ENCODE measurements at regions not wholly inside any gene's neighbourhood (a gene's known extent, or its start where the extent isn't known, plus 50 kb on each side); places are given as distances from the start of the nearest gene placed in this dataset.

- DNase-seq (ENCODE audit: low spot score) = no peak
- Histone ChIP-seq H3K27ac (no peak overlapping the region), H3K9me3 (no peaks in the 10 kb centered on the region), H3K36me3 (no peaks in the 10 kb centered on the region), H3K4me3 (no peak overlapping the region), H3K27me3 (no peaks in the 10 kb centered on the region), H3K4me1 (no peaks in the 10 kb centered on the region)
- no peak for TF ChIP-seq CTCF (IDR thresholded peaks at IDR 0.05)
Measured at GRCh38 chr3:146843476-146843875, 238.3 kb upstream of the PLSCR5 start.

DNA sequence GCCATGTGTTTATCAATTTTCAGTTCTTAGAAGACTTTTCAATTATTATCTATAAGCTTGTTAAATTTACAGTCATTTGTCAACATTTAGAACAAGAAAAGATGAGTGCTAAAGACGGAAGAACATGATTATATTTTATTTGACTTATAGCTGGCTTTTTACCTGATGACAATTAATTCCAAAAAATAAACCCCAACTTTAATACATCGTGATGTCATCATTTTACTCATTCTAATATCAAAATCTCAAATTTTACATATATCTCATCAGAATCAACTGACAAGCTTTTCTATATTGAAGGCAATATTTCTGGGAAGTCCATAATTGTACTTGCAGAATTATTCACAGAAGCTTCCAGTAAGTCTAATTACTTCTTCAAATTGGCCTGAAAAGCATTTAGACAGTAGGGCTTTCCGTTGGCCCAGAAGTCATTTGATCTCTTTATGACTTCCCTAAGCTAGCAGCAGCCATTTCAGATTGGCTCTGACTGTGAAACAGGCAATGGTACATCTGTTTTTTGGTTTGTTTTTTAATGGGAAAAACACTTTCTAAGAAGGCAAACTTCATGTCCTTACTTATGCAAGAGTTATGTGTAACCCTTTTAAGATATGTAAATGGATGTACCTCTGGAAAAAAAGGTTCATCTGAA is 234.7 kb upstream of the PLSCR5 start:
- Histone ChIP-seq H3K36me3 (no peaks in the 10 kb centered on the region), H3K4me3 (no peak overlapping the region), H3K27me3 (no peaks in the 10 kb centered on the region), H3K4me1 (no peaks in the 10 kb centered on the region), H3K9me3 (no peaks in the 10 kb centered on the region), H3K27ac (no peak overlapping the region)
- no peak for TF ChIP-seq CTCF (IDR thresholded peaks at IDR 0.05)
- DNase-seq (ENCODE audit: low spot score) = no peak

GRCh38 chr3:146838221-146838620 is 233.1 kb upstream of the PLSCR5 start:
- Histone ChIP-seq H3K27ac (no peak overlapping the region), H3K9me3 (no peaks in the 10 kb centered on the region), H3K4me3 (no peak overlapping the region), H3K4me1 (no peaks in the 10 kb centered on the region), H3K27me3 (no peaks in the 10 kb centered on the region), H3K36me3 (no peaks in the 10 kb centered on the region)
- no peak for DNase-seq (ENCODE audit: low spot score)
- no peak for TF ChIP-seq CTCF (IDR thresholded peaks at IDR 0.05)

DNA sequence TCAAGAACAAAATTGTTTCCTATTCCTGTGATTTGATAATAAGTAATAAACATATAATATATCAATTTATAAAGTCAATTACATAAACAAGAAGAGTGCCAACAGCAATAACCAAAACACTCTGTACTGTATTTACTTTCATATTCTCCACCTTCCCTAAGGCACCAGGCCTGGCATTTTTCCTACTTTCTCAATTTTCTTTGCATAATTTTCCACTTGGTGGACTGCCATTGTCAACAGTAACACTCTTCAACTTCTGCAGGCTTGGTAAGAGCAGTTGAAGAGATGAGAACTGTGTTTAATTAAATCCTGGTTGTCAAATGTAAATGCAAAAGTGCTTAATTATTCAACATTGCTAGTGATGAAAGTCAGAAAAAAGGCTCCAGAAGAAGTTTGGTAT is 229.8 kb upstream of the PLSCR5 start:
- Histone ChIP-seq H3K27me3 (no peaks in the 10 kb centered on the region), H3K4me3 (no peak overlapping the region), H3K4me1 (no peaks in the 10 kb centered on the region), H3K36me3 (no peaks in the 10 kb centered on the region), H3K9me3 (no peaks in the 10 kb centered on the region), H3K27ac (no peak overlapping the region)
- no peak for DNase-seq (ENCODE audit: low spot score)
- no peak for TF ChIP-seq CTCF (IDR thresholded peaks at IDR 0.05)

- Histone ChIP-seq H3K9me3 (no peaks in the 10 kb centered on the region), H3K4me1 (no peaks in the 10 kb centered on the region), H3K36me3 (no peaks in the 10 kb centered on the region), H3K27ac (no peak overlapping the region), H3K4me3 (no peak overlapping the region), H3K27me3 (no peaks in the 10 kb centered on the region)
- TF ChIP-seq CTCF (IDR thresholded peaks at IDR 0.05) = no peak
- no peak for DNase-seq (ENCODE audit: low spot score)
Measured at GRCh38 chr3:146832857-146833458, 227.8 kb upstream of the PLSCR5 start.

DNA sequence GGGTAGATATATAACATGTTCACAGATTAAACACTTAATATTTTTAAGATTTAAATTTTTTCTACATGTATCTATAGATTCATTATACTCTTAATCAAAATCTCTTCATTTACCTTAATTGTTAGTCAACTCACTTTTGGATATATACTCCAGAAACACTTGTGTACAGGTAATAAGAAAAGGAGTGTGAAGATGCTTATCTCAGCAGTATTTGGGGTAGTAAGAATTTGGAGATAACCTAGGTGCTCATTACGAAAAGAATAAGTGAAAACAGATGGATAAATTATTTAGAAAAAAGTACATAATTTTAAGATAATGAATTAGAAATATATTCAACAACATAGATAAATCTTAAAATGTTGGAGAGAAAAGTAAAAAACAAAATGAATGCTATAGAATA is 226.5 kb upstream of the PLSCR5 start:
- Histone ChIP-seq H3K9me3 (no peaks in the 10 kb centered on the region), H3K36me3 (no peaks in the 10 kb centered on the region), H3K27ac (no peak overlapping the region), H3K4me3 (no peak overlapping the region), H3K4me1 (no peaks in the 10 kb centered on the region), H3K27me3 (no peaks in the 10 kb centered on the region)
- no peak for TF ChIP-seq CTCF (IDR thresholded peaks at IDR 0.05)
- DNase-seq (ENCODE audit: low spot score) = no peak
